AG20443 (cell line): ENCODE measurements at regions not wholly inside any gene's neighbourhood (a gene's known extent, or its start where the extent isn't known, plus 50 kb on each side); places are given as distances from the start of the nearest gene placed in this dataset.

Experiments used
- DNase-seq: peaks from one replicate; pipeline ENCODE4 v3.0.0; 2012; ENCODE audit warnings: low spot score, mixed read lengths

- peak; percentile 52 for DNase-seq
Observed at GRCh38 chr4:20520901-20521300, 179.4 kb upstream of the PACRGL start.

GRCh38 chr4:20528508-20528907 is 171.8 kb upstream of the PACRGL start:
- DNase-seq = peak; percentile 37

DNA sequence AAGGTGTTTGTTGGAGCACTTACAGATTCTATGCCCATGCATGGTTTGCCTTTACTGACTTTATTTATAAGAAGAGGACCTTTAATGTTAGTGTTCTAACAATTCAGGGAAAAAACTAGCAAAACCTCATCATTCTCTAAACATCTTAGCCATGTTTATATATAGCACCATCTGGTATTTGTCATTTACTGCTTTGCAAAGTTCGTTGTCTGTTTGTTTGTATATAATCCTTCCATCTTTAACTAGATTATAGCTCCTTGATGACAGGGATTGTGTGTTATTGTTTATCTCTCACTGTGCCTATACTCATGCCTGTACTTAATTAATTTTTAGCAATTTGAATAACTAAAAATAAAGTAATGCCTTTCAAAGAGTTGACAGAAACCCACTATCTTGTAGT is 170.6 kb upstream of the PACRGL start:
- no peak for DNase-seq

DNA sequence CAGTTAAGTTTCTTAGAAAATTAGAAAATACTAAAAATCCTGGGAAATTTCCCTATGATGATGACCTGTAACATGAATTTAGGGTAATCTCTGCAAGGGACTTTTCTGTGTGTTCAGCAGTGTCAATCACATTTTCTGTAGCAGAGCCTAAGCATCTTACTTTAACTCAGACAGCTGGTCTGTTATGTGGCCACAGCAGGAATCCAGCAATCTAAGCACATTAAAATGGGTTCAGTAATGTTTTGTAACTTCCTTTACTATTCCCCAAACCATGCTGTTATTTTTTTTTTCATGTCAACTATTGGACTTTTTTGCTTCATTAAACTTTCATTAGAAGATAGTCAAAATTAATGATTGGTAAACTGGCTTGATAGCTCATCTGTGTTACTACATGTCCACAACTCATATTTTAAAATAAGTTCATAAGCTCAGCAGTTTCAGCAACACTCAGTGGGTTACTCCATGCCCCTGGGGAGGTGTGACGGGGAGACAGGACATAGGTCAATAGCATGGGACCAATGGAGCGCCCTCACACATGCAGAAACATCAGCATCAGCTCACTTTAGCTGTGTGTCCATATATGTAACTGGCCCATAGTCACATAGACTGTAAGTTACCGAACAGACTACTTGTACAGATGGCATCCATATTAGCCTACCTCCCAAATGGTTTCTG is 168.0 kb upstream of the PACRGL start:
- DNase-seq = no peak

DNA sequence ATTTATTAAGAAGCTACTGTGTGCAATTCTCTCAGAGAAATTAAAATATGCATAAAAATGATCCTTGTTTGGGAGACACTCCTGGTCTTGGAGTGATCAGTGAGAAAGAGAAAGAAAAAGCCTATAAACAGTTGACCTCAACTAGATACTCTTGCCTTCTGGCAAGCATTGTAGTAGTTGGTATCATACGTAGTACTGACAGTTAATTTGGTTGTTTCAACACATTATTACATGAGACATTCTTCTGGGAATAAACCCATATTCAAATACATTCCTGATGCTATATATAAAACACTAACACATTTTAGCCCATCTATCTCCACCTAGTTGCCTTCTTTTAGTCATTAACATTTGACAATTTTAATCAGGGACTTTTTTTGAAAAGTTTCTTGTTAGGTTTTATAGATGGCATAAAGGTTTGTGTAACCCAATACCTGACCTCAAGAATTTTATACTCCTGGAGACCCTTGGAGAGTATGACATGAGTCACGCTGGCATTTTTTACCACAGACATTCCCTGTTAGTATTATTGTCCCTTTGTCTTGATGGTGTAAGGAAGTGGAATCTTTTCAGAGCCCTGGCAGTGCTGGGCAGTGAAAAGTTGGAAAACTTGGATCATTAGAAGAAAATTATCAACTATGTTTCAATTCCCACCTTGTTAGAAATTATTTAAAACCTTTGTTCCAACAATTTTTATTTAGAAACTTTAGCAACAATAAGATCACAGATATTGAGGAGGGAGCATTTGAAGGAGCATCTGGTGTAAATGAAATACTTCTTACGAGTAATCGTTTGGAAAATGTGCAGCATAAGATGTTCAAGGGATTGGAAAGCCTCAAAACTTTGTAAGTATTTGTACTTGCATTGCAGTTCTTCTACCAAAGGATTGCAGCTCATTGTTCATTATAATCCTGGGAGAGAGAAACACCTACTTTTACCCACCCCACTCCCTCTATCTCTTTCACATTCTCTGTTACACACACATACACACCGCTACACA is 167.1 kb upstream of the PACRGL start:
- DNase-seq = peak; percentile 45

DNA sequence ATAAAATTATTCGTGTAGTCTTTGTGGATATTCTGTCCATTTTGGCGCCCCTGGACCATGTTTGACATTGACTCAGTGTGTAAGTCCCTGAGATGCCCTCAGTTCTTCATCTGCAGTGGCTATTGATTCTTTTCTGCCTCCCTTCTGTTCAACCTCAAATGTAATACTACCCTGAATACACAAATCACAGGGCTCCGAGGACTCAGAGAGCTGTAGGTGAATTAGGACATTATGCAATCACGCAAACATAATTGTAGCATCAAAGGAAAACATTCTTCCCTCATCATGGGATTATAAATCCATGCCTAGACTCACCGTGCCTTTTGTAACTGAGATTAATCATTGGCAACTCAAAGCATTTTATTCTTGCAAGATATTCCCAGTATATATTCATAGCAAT is 161.4 kb upstream of the PACRGL start:
- DNase-seq = no peak

DNA sequence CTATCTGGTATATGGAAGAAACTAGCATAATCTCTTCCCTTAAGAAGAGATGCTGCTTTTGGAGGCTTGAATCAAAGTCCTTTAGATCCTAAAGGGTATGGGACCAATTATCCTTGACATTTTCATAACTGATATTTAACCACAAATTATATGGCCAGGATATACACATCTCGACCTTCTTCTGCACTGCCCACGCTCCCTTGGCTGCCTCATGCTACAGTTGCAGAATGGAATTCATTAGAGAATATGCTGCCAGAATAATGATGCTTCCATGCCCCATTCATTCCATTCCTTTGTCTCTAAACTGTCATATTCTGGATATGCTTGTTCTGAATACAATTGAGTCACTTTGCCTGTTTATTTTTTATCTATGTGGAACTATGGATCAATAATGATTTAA is 157.1 kb upstream of the PACRGL start:
- peak; percentile 13 for DNase-seq

DNA sequence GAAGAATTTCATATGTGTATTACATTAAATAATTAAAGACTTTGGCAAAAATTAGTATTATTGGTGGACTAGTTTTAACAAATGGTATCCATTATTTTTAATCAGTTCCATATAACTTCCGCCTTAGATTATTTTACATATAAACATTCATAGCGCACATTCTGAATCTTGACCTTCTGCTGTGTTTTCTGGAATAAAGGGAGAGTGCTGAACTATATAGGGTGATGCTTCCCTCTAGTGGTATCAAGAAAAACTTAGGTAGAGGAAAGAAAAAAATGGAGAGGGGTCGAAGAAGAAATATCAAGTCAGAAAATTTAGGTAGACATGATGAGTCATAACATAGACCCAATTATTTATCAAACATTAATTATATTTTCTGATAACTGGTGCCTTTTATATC is 155.6 kb upstream of the PACRGL start:
- DNase-seq = peak; percentile 57

DNA sequence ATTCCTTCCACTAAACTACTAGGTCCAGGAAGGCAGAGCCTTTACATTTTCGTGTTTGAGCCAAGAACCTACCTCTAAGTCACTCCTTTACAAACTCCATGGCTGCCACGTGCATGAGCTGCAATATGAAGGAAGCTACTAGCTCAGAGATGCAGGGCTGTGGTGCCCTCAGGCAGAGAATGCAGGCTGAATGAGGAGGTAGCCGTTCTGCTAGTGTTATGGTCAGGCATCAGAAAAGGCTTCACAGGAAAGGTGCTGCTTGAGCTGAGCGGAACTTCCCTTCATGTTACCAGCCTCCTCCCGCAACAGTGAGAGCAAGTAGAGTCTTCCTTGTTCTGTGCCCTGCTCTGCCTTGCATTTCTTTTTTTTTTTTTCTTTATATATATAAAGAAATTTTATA is 148.3 kb upstream of the PACRGL start:
- DNase-seq = no peak

DNA sequence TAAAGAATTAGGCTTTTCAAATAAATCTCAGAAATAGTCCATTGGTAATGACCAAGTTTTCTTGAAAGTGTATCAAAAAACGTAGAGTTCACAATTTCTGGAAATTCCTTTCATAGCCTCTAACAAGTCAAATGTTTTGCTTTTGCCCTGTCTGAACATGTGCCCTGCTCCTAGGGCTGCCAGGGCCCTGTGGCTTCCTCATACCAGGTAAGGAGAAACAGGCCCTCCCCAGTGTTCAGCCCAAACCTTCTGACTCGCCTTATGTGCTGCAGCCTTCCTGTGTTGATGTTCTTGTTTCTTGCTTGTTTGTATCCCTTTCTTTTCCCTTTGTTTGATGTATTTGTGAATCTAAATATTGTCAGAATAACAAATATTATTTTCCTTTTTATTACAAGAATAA is 146.1 kb upstream of the PACRGL start:
- DNase-seq = no peak

- no peak for DNase-seq
Observed at GRCh38 chr4:20565075-20565721, 135.1 kb upstream of the PACRGL start.

- no peak for DNase-seq
Observed at GRCh38 chr4:20570981-20571715, 129.1 kb upstream of the PACRGL start.

DNA sequence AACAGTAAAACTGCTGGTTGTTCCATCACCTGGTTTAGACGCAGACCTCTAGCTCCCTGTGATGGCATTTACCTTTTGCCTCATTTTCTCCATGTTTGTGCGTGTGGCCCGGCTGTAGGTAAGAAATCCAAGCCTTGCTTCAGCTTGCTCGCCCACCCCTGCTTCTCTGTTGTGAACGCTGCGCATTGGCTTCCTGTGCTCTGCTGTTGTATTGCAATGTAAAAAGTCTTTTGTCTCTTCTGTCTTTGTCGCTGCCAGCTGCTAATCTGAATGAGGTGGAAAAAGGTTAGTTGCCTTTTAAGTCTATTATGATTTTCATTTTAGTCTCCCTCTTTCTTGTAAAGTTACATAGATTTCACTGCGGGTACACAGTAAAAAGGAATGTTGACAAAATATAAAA is 127.3 kb upstream of the PACRGL start:
- DNase-seq = no peak

DNA sequence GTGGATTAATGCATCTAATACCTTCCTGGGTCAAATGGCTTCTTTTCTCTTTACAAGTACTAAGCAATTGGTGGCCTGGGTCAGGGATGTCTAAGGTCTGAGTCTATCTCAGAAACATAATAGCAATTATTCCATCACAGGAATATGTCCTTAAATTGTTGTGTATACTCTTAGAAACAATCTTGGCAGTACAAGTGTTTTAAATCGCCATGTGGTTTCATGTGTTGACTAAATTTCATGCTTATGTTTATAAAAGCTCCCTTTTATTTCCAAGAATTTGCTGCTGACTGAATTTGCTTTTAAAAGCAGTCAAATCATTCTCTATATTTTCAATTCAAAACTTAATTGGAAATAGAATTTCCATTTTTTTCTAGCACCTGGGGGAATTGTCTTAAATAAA is 125.3 kb upstream of the PACRGL start:
- DNase-seq = no peak

GRCh38 chr4:20575486-20575885 is 124.8 kb upstream of the PACRGL start:
- no peak for DNase-seq

GRCh38 chr4:20576861-20577260 is 123.4 kb upstream of the PACRGL start:
- DNase-seq = no peak

GRCh38 chr4:20577702-20578101 is 122.6 kb upstream of the PACRGL start:
- DNase-seq = no peak

DNA sequence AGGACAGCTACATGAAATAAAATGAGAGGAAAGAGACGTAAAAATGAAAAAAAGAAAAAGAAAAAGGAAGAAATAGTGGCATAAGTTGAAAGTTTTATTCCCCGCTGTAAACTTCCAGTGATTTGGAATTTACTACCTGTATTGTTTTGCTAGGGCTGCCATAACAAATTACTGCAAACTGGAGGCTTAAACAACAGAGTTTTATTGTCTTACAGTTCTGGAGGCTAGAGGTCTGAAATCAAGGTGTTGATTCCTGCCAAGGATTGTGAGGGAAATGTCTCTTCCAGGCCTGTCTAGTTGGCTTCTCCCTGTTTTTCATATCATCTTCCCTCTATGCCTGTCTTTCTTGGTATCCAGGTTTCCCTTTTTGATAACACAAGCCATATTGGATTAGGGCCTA is 119.4 kb upstream of the PACRGL start:
- no peak for DNase-seq

- DNase-seq = no peak
Observed at GRCh38 chr4:20589436-20589835, 110.8 kb upstream of the PACRGL start.

DNA sequence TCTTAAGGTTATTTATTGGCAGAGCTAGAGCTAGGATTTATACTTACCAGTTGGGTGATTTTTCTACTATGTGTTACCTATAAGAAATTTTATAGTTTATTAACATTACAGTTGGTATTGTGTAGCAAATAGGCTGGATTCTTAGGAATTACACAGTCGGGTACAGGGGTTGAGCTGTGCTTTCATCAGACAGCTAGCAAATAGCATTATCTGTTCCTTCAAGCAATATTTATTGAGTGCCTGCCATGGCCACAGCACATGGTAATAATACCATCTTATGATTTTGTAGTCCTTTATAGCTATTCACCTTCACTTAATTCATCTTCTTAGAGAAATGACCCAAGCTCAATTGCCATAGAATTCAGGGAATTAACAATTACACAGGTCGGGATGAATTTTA is 109.4 kb upstream of the PACRGL start:
- DNase-seq = no peak

DNA sequence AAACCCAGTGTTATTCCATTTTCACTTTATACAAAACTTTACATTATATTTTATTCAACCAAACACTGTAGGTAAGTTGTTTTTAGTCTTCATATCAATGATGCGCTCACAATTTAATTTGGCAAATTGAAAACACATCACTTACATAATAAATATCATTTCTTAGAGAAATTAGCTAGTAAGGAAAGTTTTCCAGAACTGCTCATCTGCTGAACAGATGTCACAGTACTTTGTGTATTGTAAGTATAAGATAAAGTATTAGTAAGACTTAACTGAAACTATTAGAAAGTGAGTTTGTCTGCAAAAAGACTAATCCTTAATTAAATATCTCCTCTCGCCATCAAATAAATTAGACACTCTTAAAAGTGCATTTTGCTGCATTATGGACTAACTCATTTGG is 108.7 kb upstream of the PACRGL start:
- DNase-seq = no peak

GRCh38 chr4:20592013-20592412 is 108.2 kb upstream of the PACRGL start:
- DNase-seq = no peak
